ENCODE measurements at regions not wholly inside any gene's neighbourhood (a gene's known extent, or its start where the extent isn't known, plus 50 kb on each side); places are given as distances from the start of the nearest gene placed in this dataset.

GRCh38 chr4:43330288-43330687 lies 437.8 kb downstream of the GRXCR1 start:
- no peak for DNase-seq (ENCODE audit: extremely low spot score, unreplicated experiment)
- no peak for TF ChIP-seq CTCF (conservative IDR thresholded peaks at IDR 0.05)
- peaks cover 4% of the 10 kb centered on the region for H3K27me3 Mint-ChIP-seq
- H3K4me3 Mint-ChIP-seq = no peak overlapping the region
- no peaks in the 10 kb centered on the region for H3K9me3 Mint-ChIP-seq
- no peaks in the 10 kb centered on the region for H3K4me1 Mint-ChIP-seq (ENCODE audit: unreplicated experiment)
- no peaks in the 10 kb centered on the region for H3K36me3 Mint-ChIP-seq
- no peak overlapping the region for H3K27ac Mint-ChIP-seq

- Mint-ChIP-seq H3K27me3 (peaks cover 4% of the 10 kb centered on the region), H3K4me1 (ENCODE audit: unreplicated experiment) (no peaks in the 10 kb centered on the region), H3K4me3 (no peak overlapping the region), H3K36me3 (no peaks in the 10 kb centered on the region), H3K27ac (no peak overlapping the region), H3K9me3 (no peaks in the 10 kb centered on the region)
- no peak for DNase-seq (ENCODE audit: extremely low spot score, unreplicated experiment)
- no peak for TF ChIP-seq CTCF (conservative IDR thresholded peaks at IDR 0.05)
Measured at GRCh38 chr4:43331226-43332051, 438.9 kb downstream of the GRXCR1 start.

GRCh38 chr4:43332052-43332425 lies 439.5 kb downstream of the GRXCR1 start:
- Mint-ChIP-seq H3K36me3 (no peaks in the 10 kb centered on the region), H3K9me3 (no peaks in the 10 kb centered on the region), H3K4me3 (no peak overlapping the region), H3K27ac (no peak overlapping the region), H3K4me1 (ENCODE audit: unreplicated experiment) (no peaks in the 10 kb centered on the region), H3K27me3 (peaks cover 4% of the 10 kb centered on the region)
- no peak for TF ChIP-seq CTCF (conservative IDR thresholded peaks at IDR 0.05)
- no peak for DNase-seq (ENCODE audit: extremely low spot score, unreplicated experiment)

GRCh38 chr4:43337707-43338106 lies 445.2 kb downstream of the GRXCR1 start:
- Mint-ChIP-seq H3K4me1 (ENCODE audit: unreplicated experiment) (no peaks in the 10 kb centered on the region), H3K36me3 (no peaks in the 10 kb centered on the region), H3K9me3 (no peaks in the 10 kb centered on the region), H3K27ac (no peak overlapping the region), H3K4me3 (no peak overlapping the region), H3K27me3 (no peaks in the 10 kb centered on the region)
- TF ChIP-seq CTCF (conservative IDR thresholded peaks at IDR 0.05) = no peak
- no peak for DNase-seq (ENCODE audit: extremely low spot score, unreplicated experiment)

- no peak for DNase-seq (ENCODE audit: extremely low spot score, unreplicated experiment)
- no peaks in the 10 kb centered on the region for H3K36me3 Mint-ChIP-seq
- TF ChIP-seq CTCF (conservative IDR thresholded peaks at IDR 0.05) = no peak
- no peaks in the 10 kb centered on the region for H3K27me3 Mint-ChIP-seq
- H3K27ac Mint-ChIP-seq = no peak overlapping the region
- no peak overlapping the region for H3K4me3 Mint-ChIP-seq
- no peaks in the 10 kb centered on the region for H3K9me3 Mint-ChIP-seq
- H3K4me1 Mint-ChIP-seq (ENCODE audit: unreplicated experiment) = no peaks in the 10 kb centered on the region
Measured at GRCh38 chr4:43339435-43339834, 446.9 kb downstream of the GRXCR1 start.
